Heart left ventricle (tissue), 13 donors: ENCODE measurements at regions not wholly inside any gene's neighbourhood (a gene's known extent, or its start where the extent isn't known, plus 50 kb on each side); places are given as distances from the start of the nearest gene placed in this dataset.

Source experiments
- CTCF ChIP-seq, 12 donors: fragments of 200-600 bp; sonication (generic) in 4 of 12; IDR thresholded peaks; one replicate each; pipeline versions ENCODE4 v1.5.0 to v1.8.0; 2018 to 2022; ENCODE audit warnings: antibody characterized with exemption in 12 of 12, mild to moderate bottlenecking in 5 of 12
- POLR2A ChIP-seq, 2 donors: fragments of 450-650 bp; IDR thresholded peaks; one replicate each; pipeline ENCODE4 v1.6.1; 2017; ENCODE audit warnings: antibody characterized with exemption in 2 of 2, mild to moderate bottlenecking in 2 of 2, moderate library complexity in 2 of 2
- donor health status: ischemic (EF 13 %, LVEDD 7.1; RV severe dilation, severe dysfunction).
- donor health status: DM: no; HTN: yes; CAD: no.
- donor health status: DM: no; HTN: no; CAD: no.
- donor health status: ischemic (EF 25% LVEDD 6.9; RV normal size, moderate dysfunction).
- donor health status: ischemic (EF 25% LVEDD 5.7; RV mildly dilated, moderate dysfunction).
- donor health status: ischemic (EF 35%, LVEDD 5.7; RV mildly dilated, moderate dysfunction).
- donor health status: nonischemic (EF 11% LVEDD 7.7; RV severe dilation, severe dysfunction).
- donor health status: DM: yes; HTN: yes; CAD: no.
- donor health status: PGD.
- donor health status: ischemic (EF 29% LVEDD 5.4; RV normal size, mild dysfunction).
- donor health status: nonischemic (EF 23%, LVEDD 6.1; RV moderate dilation, normal function).

GRCh38 chr5:109950634-109951033 is 260.9 kb downstream of the MAN2A1 start:
- no peak for TF ChIP-seq CTCF (IDR thresholded peaks at IDR 0.05)
- no peak for TF ChIP-seq POLR2A (IDR thresholded peaks at IDR 0.05)
